ENCODE measurements at regions not wholly inside any gene's neighbourhood (a gene's known extent, or its start where the extent isn't known, plus 50 kb on each side); places are given as distances from the start of the nearest gene placed in this dataset.

DNA sequence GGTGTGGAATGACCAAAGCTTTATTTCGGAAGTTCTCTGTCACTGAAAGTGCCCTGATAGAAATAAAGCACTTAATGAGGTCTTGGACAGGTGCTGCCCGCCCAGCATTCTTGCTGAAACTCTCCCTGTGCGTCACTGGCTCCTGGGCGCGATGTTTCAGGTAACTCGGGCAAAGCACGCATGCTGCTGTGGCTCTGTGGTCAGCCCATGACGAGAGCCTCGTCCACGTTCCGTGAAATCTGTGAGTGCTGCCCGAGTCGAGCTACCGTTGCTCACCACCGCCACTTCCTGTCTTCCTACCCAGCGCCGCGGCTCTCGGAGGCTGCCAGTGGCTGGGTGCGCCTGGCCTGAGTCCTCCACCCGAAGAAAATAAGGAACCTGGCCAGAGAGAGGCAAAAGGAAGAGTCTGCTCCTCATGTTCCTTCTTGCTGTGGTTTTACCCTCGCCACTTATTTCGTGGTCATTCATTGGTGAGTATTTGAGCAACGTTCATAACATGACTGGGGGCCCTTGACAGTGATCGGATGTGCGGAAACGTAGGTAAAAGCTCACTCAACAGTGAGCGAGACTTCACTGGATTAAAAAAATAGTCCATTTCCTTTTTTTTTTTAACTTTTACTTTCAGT, 95.5 kb downstream of the MAP3K8 start:
- TF ChIP-seq, protein P1, sequence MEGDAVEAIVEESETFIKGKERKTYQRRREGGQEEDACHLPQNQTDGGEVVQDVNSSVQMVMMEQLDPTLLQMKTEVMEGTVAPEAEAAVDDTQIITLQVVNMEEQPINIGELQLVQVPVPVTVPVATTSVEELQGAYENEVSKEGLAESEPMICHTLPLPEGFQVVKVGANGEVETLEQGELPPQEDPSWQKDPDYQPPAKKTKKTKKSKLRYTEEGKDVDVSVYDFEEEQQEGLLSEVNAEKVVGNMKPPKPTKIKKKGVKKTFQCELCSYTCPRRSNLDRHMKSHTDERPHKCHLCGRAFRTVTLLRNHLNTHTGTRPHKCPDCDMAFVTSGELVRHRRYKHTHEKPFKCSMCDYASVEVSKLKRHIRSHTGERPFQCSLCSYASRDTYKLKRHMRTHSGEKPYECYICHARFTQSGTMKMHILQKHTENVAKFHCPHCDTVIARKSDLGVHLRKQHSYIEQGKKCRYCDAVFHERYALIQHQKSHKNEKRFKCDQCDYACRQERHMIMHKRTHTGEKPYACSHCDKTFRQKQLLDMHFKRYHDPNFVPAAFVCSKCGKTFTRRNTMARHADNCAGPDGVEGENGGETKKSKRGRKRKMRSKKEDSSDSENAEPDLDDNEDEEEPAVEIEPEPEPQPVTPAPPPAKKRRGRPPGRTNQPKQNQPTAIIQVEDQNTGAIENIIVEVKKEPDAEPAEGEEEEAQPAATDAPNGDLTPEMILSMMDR (IDR thresholded peaks at IDR 0.05; ENCODE audit: insufficient read depth, low read length): no peak
- TF ChIP-seq, protein P2, sequence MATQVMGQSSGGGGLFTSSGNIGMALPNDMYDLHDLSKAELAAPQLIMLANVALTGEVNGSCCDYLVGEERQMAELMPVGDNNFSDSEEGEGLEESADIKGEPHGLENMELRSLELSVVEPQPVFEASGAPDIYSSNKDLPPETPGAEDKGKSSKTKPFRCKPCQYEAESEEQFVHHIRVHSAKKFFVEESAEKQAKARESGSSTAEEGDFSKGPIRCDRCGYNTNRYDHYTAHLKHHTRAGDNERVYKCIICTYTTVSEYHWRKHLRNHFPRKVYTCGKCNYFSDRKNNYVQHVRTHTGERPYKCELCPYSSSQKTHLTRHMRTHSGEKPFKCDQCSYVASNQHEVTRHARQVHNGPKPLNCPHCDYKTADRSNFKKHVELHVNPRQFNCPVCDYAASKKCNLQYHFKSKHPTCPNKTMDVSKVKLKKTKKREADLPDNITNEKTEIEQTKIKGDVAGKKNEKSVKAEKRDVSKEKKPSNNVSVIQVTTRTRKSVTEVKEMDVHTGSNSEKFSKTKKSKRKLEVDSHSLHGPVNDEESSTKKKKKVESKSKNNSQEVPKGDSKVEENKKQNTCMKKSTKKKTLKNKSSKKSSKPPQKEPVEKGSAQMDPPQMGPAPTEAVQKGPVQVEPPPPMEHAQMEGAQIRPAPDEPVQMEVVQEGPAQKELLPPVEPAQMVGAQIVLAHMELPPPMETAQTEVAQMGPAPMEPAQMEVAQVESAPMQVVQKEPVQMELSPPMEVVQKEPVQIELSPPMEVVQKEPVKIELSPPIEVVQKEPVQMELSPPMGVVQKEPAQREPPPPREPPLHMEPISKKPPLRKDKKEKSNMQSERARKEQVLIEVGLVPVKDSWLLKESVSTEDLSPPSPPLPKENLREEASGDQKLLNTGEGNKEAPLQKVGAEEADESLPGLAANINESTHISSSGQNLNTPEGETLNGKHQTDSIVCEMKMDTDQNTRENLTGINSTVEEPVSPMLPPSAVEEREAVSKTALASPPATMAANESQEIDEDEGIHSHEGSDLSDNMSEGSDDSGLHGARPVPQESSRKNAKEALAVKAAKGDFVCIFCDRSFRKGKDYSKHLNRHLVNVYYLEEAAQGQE (IDR thresholded peaks at IDR 0.05; ENCODE audit: insufficient replicate concordance, low read depth): peak; percentile 45
- TF ChIP-seq POLR2AphosphoS5 (IDR thresholded peaks at IDR 0.05; ENCODE audit: low read depth) (peak; percentile 93), GABPA (IDR thresholded peaks at IDR 0.05; ENCODE audit: low read depth) (peak; percentile 48; the same call in 1 of the 2 replicates)
